B cell (primary cell): ENCODE measurements at regions not wholly inside any gene's neighbourhood (a gene's known extent, or its start where the extent isn't known, plus 50 kb on each side); places are given as distances from the start of the nearest gene placed in this dataset.

Experiments
- CTCF ChIP-seq: fragments of 200-600 bp; IDR thresholded peaks from one replicate; pipeline ENCODE4 v1.8.0; 2022; ENCODE audit warnings: antibody characterized with exemption, mild to moderate bottlenecking
- EZH2 ChIP-seq: IDR thresholded peaks from 2 replicates; pipeline ENCODE4 v1.6.1; 2012; ENCODE audit warnings: borderline replicate concordance, low read depth, mild to moderate bottlenecking, moderate library complexity, low read length; ENCODE audit not compliant: insufficient read depth, poor library complexity, severe bottlenecking

DNA sequence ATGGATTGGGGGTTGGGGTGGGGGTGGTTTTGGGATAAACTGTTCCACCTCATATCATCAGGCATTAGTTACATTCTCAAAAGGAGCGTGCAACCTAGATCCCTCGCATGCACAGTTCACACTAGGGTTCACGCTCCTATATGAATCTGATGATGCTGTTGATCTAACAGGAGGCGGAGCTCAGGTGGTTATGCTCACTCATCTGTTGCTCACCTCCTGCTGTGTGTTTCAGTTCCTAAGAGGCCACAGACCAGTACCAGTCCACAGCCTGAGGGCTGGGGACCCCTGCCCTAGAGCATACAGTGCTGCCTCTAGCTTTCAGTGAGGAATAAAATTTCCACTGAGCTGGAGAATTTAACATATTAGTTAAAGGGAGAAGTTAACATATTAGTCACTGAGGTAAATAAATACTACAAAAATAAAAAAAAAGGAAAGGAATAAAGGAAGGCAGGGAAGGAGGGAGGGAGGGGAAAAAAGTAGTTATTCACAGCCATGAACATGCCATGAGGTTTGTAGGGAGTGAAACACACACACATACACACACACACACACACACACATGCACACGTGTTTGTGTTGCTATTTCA lies 612.7 kb upstream of the TBX3 start:
- TF ChIP-seq CTCF, result no peak
- TF ChIP-seq EZH2, result no peak
